ENCODE measurements at regions not wholly inside any gene's neighbourhood (a gene's known extent, or its start where the extent isn't known, plus 50 kb on each side); places are given as distances from the start of the nearest gene placed in this dataset.

DNA sequence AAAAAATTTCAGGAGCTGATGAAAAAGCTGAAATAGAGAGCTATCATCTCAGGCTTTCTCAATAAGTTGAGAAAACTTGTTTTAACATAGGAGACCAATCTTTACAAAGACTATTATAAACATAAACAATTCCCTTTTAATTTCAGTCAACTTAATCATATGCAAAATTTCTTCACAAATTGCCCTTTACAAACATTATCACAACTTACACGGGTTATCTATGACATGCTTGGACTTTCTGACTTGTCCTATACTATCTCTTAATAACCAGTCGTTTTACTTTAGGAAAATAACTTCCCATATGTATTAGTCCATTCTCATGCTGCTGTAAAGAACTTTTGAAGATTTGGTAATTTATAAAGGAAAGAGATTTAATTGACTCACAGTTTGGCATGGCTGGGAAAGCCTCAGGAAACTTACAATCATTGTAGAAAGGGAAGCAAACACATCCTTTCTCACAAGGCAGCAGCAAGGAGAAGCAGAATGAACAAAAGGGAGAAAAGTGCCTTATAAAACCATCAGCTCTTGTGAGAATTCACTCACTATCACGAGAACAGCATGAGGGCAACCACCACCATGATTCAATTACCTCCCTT is 1583.7 kb upstream of the CELF4 start:
- intact Hi-C loops (cut with micrococcal nuclease; ENCODE audit: unreplicated experiment): no loop called here
- no peak for TF ChIP-seq SUPT20H (IDR thresholded peaks at IDR 0.05; ENCODE audit: borderline replicate concordance, control insufficient read depth, low read depth, low read length)
- TF ChIP-seq CREB1 (IDR thresholded peaks at IDR 0.05; ENCODE audit: low read depth): no peak
- no peak for TF ChIP-seq MTA2 (IDR thresholded peaks at IDR 0.05; ENCODE audit: low read depth)
- TF ChIP-seq CHD1 (IDR thresholded peaks at IDR 0.05; ENCODE audit: low read depth, low read length): no peak
- no peak for TF ChIP-seq CREM (IDR thresholded peaks at IDR 0.05; ENCODE audit: low read depth)
- TF ChIP-seq BHLHE40 (IDR thresholded peaks at IDR 0.05; ENCODE audit: borderline replicate concordance in 1 of 2, low read depth in 2 of 2, low read length in 1 of 2): no peak
- TF ChIP-seq RAD51 (IDR thresholded peaks at IDR 0.05): no peak
- TF ChIP-seq IKZF1 (conservative IDR thresholded peaks at IDR 0.05): no peak
- no peak for TF ChIP-seq BMI1 (IDR thresholded peaks at IDR 0.05; ENCODE audit: borderline replicate concordance)
- no peak for TF ChIP-seq JUND (IDR thresholded peaks at IDR 0.05; ENCODE audit: low read depth, low read length)
- TF ChIP-seq, protein P1, sequence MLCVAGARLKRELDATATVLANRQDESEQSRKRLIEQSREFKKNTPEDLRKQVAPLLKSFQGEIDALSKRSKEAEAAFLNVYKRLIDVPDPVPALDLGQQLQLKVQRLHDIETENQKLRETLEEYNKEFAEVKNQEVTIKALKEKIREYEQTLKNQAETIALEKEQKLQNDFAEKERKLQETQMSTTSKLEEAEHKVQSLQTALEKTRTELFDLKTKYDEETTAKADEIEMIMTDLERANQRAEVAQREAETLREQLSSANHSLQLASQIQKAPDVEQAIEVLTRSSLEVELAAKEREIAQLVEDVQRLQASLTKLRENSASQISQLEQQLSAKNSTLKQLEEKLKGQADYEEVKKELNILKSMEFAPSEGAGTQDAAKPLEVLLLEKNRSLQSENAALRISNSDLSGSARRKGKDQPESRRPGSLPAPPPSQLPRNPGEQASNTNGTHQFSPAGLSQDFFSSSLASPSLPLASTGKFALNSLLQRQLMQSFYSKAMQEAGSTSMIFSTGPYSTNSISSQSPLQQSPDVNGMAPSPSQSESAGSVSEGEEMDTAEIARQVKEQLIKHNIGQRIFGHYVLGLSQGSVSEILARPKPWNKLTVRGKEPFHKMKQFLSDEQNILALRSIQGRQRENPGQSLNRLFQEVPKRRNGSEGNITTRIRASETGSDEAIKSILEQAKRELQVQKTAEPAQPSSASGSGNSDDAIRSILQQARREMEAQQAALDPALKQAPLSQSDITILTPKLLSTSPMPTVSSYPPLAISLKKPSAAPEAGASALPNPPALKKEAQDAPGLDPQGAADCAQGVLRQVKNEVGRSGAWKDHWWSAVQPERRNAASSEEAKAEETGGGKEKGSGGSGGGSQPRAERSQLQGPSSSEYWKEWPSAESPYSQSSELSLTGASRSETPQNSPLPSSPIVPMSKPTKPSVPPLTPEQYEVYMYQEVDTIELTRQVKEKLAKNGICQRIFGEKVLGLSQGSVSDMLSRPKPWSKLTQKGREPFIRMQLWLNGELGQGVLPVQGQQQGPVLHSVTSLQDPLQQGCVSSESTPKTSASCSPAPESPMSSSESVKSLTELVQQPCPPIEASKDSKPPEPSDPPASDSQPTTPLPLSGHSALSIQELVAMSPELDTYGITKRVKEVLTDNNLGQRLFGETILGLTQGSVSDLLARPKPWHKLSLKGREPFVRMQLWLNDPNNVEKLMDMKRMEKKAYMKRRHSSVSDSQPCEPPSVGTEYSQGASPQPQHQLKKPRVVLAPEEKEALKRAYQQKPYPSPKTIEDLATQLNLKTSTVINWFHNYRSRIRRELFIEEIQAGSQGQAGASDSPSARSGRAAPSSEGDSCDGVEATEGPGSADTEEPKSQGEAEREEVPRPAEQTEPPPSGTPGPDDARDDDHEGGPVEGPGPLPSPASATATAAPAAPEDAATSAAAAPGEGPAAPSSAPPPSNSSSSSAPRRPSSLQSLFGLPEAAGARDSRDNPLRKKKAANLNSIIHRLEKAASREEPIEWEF (IDR thresholded peaks at IDR 0.05; ENCODE audit: insufficient replicate concordance, low read depth, low read length): no peak
- TF ChIP-seq HCFC1 (IDR thresholded peaks at IDR 0.05; ENCODE audit: low read length): no peak
- no peak for TF ChIP-seq SRF (IDR thresholded peaks at IDR 0.05; ENCODE audit: low read depth in 2 of 2, low read length in 2 of 2)
- no peak for TF ChIP-seq ATF3 (IDR thresholded peaks at IDR 0.05; ENCODE audit: borderline replicate concordance, extremely low read depth, low read depth, low read length)
- TF ChIP-seq, protein P2, sequence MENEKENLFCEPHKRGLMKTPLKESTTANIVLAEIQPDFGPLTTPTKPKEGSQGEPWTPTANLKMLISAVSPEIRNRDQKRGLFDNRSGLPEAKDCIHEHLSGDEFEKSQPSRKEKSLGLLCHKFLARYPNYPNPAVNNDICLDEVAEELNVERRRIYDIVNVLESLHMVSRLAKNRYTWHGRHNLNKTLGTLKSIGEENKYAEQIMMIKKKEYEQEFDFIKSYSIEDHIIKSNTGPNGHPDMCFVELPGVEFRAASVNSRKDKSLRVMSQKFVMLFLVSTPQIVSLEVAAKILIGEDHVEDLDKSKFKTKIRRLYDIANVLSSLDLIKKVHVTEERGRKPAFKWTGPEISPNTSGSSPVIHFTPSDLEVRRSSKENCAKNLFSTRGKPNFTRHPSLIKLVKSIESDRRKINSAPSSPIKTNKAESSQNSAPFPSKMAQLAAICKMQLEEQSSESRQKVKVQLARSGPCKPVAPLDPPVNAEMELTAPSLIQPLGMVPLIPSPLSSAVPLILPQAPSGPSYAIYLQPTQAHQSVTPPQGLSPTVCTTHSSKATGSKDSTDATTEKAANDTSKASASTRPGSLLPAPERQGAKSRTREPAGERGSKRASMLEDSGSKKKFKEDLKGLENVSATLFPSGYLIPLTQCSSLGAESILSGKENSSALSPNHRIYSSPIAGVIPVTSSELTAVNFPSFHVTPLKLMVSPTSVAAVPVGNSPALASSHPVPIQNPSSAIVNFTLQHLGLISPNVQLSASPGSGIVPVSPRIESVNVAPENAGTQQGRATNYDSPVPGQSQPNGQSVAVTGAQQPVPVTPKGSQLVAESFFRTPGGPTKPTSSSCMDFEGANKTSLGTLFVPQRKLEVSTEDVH (IDR thresholded peaks at IDR 0.05; ENCODE audit: low read depth, partially characterized antibody): no peak
- no peak for TF ChIP-seq CBFB (IDR thresholded peaks at IDR 0.05; ENCODE audit: low read depth)
- TF ChIP-seq RBBP5 (conservative IDR thresholded peaks at IDR 0.05): no peak
- TF ChIP-seq SREBF1 (IDR thresholded peaks at IDR 0.05; ENCODE audit: low read length): no peak

More for the DNA sequence above, 1583.7 kb upstream of the CELF4 start:
- in situ Hi-C loops (cut with MboI): no loop called here
- DNase-seq (ENCODE audit: low read depth, low spot score) (no peak), FAIRE-seq (no peak), ATAC-seq (no peak)
- WGBS (ENCODE audit: insufficient coverage, insufficient replicate concordance, low lambda C conversion rate, missing lambda C conversion rate): 1% methylated on average over 3 of the region's 3 CpGs
- no TSS peak for BruUV-seq (replicated peaks)
- Histone ChIP-seq H4K20me1 (ENCODE audit: control insufficient read depth, insufficient read depth) (no peaks in the 10 kb centered on the region), H3K27me3 (replicated peaks in 1 of 2; ENCODE audit: control insufficient read depth in 2 of 2, insufficient read depth in 2 of 2, low read length in 1 of 2) (no peaks in the 10 kb centered on the region), H3K9me3 (replicated peaks; ENCODE audit: control insufficient read depth, insufficient read depth, low read length) (no peaks in the 10 kb centered on the region), H3K9ac (ENCODE audit: control insufficient read depth, insufficient read depth, low read length) (no peak overlapping the region), H3K4me3 (no peak overlapping the region), H3K79me2 (ENCODE audit: control insufficient read depth, insufficient read depth, low read length) (no peaks in the 10 kb centered on the region), H3K36me3 (ENCODE audit: control insufficient read depth in 2 of 2, insufficient read depth in 2 of 2, low read length in 1 of 2) (no peaks in the 10 kb centered on the region), H2AFZ (ENCODE audit: control insufficient read depth, low read depth, low read length) (no peak overlapping the region), H3K4me2 (ENCODE audit: control insufficient read depth, insufficient read depth) (no peak overlapping the region), H3K4me1 (ENCODE audit: control insufficient read depth, insufficient read depth, low read length) (no peaks in the 10 kb centered on the region), H3K27ac (ENCODE audit: control insufficient read depth, insufficient read depth) (no peak overlapping the region)
- ChIA-PET RAD21 (ENCODE audit: unreplicated experiment) (no interaction called here), CTCF (no interaction called here), SMC1A (ENCODE audit: uncharacterized antibody, unreplicated experiment) (interaction anchor here (0.6 kb wide), 1 partner anchor 780 kb away, joined by 3 read pairs; no protein-coding TSS in a partner anchor), POLR2A (interaction anchor here (0.6 kb wide), 1 partner anchor 428 kb away, joined by 3 read pairs; no protein-coding TSS in a partner anchor)

Measured in GM12878 (cell line).